ENCODE measurements at regions not wholly inside any gene's neighbourhood (a gene's known extent, or its start where the extent isn't known, plus 50 kb on each side); places are given as distances from the start of the nearest gene placed in this dataset.
"Not testable (repeated sequence)": the region's sequence is repeated elsewhere in the genome, so short reads cannot be mapped to it uniquely, and the experiment has no call there.

GRCh38 chr17:71441098-71441497 lies 679.7 kb upstream of the SOX9 start:
- no peak for TF ChIP-seq CTCF (IDR thresholded peaks at IDR 0.05; ENCODE audit: insufficient read depth, low read depth, low read length, missing control alignments)
- DNase-seq (ENCODE audit: low read depth), result peak; percentile 94
- H3K4me3 ChIP-seq (ENCODE audit: low read length), result no peak overlapping the region

- H3K4me3 ChIP-seq (ENCODE audit: low read length), result no peak overlapping the region
- TF ChIP-seq CTCF (IDR thresholded peaks at IDR 0.05; ENCODE audit: insufficient read depth, low read depth, low read length, missing control alignments), result peak; percentile 8
- DNase-seq (ENCODE audit: low read depth), result no peak
Measured at GRCh38 chr17:71444078-71444477, 676.7 kb upstream of the SOX9 start.

- no peak for TF ChIP-seq CTCF (IDR thresholded peaks at IDR 0.05; ENCODE audit: insufficient read depth, low read depth, low read length, missing control alignments)
- DNase-seq (ENCODE audit: low read depth), result no peak
- no peak overlapping the region for H3K4me3 ChIP-seq (ENCODE audit: low read length)
Measured at GRCh38 chr17:71446645-71447437, 674.0 kb upstream of the SOX9 start.

- no peak overlapping the region for H3K4me3 ChIP-seq (ENCODE audit: low read length)
- DNase-seq (ENCODE audit: low read depth), result no peak
- no peak for TF ChIP-seq CTCF (IDR thresholded peaks at IDR 0.05; ENCODE audit: insufficient read depth, low read depth, low read length, missing control alignments)
Measured at GRCh38 chr17:71447644-71448043, 673.2 kb upstream of the SOX9 start.

- not testable (repeated sequence) for H3K4me3 ChIP-seq (ENCODE audit: low read length); DNase-seq (ENCODE audit: low read depth)
Measured at GRCh38 chr17:71450657-71451056, 670.2 kb upstream of the SOX9 start.

- no peak for DNase-seq (ENCODE audit: low read depth)
- H3K4me3 ChIP-seq (ENCODE audit: low read length), result no peak overlapping the region
- no peak for TF ChIP-seq CTCF (IDR thresholded peaks at IDR 0.05; ENCODE audit: insufficient read depth, low read depth, low read length, missing control alignments)
Measured at GRCh38 chr17:71453876-71454422, 666.9 kb upstream of the SOX9 start.

GRCh38 chr17:71455219-71455618 lies 665.6 kb upstream of the SOX9 start:
- peak; percentile 31 for DNase-seq (ENCODE audit: low read depth)
- no peak overlapping the region for H3K4me3 ChIP-seq (ENCODE audit: low read length)
- TF ChIP-seq CTCF (IDR thresholded peaks at IDR 0.05; ENCODE audit: insufficient read depth, low read depth, low read length, missing control alignments), result no peak
